ENCODE measurements at regions not wholly inside any gene's neighbourhood (a gene's known extent, or its start where the extent isn't known, plus 50 kb on each side); places are given as distances from the start of the nearest gene placed in this dataset.

- DNase-seq (ENCODE audit: low spot score, unreplicated experiment) = no peak
- no peaks in the 10 kb centered on the region for H3K9me3 Mint-ChIP-seq (ENCODE audit: low read depth)
- no peak overlapping the region for H3K27ac Mint-ChIP-seq
- H3K4me3 Mint-ChIP-seq (ENCODE audit: low read depth) = no peak overlapping the region
- H3K27me3 Mint-ChIP-seq = peaks cover 26% of the 10 kb centered on the region
- no peaks in the 10 kb centered on the region for H3K36me3 Mint-ChIP-seq (ENCODE audit: insufficient read depth)
- H3K4me1 Mint-ChIP-seq (ENCODE audit: low read depth) = no peaks in the 10 kb centered on the region
- TF ChIP-seq, protein P1, sequence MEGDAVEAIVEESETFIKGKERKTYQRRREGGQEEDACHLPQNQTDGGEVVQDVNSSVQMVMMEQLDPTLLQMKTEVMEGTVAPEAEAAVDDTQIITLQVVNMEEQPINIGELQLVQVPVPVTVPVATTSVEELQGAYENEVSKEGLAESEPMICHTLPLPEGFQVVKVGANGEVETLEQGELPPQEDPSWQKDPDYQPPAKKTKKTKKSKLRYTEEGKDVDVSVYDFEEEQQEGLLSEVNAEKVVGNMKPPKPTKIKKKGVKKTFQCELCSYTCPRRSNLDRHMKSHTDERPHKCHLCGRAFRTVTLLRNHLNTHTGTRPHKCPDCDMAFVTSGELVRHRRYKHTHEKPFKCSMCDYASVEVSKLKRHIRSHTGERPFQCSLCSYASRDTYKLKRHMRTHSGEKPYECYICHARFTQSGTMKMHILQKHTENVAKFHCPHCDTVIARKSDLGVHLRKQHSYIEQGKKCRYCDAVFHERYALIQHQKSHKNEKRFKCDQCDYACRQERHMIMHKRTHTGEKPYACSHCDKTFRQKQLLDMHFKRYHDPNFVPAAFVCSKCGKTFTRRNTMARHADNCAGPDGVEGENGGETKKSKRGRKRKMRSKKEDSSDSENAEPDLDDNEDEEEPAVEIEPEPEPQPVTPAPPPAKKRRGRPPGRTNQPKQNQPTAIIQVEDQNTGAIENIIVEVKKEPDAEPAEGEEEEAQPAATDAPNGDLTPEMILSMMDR (IDR thresholded peaks at IDR 0.05; ENCODE audit: unreplicated experiment) = no peak
Observed at GRCh38 chr7:35411331-35411730, 157.4 kb upstream of the TBX20 start.

GRCh38 chr7:35405461-35405860 is 151.6 kb upstream of the TBX20 start:
- Mint-ChIP-seq H3K36me3 (ENCODE audit: insufficient read depth) (no peaks in the 10 kb centered on the region), H3K4me3 (ENCODE audit: low read depth) (no peak overlapping the region), H3K27ac (no peak overlapping the region), H3K4me1 (ENCODE audit: low read depth) (no peaks in the 10 kb centered on the region), H3K9me3 (ENCODE audit: low read depth) (no peaks in the 10 kb centered on the region), H3K27me3 (peaks cover 28% of the 10 kb centered on the region)
- TF ChIP-seq, protein P1 (IDR thresholded peaks at IDR 0.05; ENCODE audit: unreplicated experiment) = no peak
- DNase-seq (ENCODE audit: low spot score, unreplicated experiment) = no peak

DNA sequence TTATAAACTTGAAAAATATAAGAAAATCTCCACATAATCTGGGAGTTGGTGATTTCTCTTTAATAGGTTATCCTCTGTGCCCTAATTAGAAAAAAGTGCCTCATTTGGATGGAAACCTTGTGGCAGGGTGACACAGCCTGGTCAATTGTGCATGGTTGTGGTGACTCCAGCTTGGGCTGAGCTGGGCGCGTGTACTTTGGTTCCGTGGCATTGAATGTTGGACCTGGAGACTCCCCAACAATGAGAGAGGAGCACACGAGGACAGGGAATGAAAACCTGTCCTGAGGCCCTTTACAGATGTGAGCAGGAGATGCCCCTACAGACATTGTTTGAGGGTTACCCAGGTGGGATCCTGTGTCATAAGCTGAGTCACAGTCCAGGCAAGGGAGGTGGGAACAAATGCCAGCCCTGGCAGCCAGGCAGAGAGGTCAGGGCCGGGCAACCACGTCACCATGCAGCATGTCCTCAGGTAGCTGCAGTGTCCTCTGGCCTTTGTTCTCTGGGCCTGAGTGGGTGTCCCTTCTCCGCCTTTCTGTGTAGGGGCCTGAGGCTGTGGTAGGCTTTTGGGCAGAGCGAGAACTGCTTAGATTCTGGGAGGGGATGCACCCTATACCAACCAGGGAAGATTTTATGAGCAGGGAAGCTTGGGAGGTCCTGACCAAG is 147.4 kb upstream of the TBX20 start:
- Mint-ChIP-seq H3K9me3 (ENCODE audit: low read depth) (no peaks in the 10 kb centered on the region), H3K27ac (no peak overlapping the region), H3K4me3 (ENCODE audit: low read depth) (no peak overlapping the region), H3K27me3 (peaks cover 36% of the 10 kb centered on the region), H3K4me1 (ENCODE audit: low read depth) (no peaks in the 10 kb centered on the region), H3K36me3 (ENCODE audit: insufficient read depth) (no peaks in the 10 kb centered on the region)
- TF ChIP-seq, protein P1 (IDR thresholded peaks at IDR 0.05; ENCODE audit: unreplicated experiment) = no peak
- no peak for DNase-seq (ENCODE audit: low spot score, unreplicated experiment)

GRCh38 chr7:35399840-35400239 is 145.9 kb upstream of the TBX20 start:
- Mint-ChIP-seq H3K27me3 (peaks cover 29% of the 10 kb centered on the region), H3K9me3 (ENCODE audit: low read depth) (no peaks in the 10 kb centered on the region), H3K4me3 (ENCODE audit: low read depth) (no peak overlapping the region), H3K27ac (no peak overlapping the region), H3K36me3 (ENCODE audit: insufficient read depth) (no peaks in the 10 kb centered on the region), H3K4me1 (ENCODE audit: low read depth) (no peaks in the 10 kb centered on the region)
- DNase-seq (ENCODE audit: low spot score, unreplicated experiment) = no peak
- TF ChIP-seq, protein P1 (IDR thresholded peaks at IDR 0.05; ENCODE audit: unreplicated experiment) = no peak

GRCh38 chr7:35399216-35399615 is 145.3 kb upstream of the TBX20 start:
- H3K4me1 Mint-ChIP-seq (ENCODE audit: low read depth) = no peaks in the 10 kb centered on the region
- peaks cover 29% of the 10 kb centered on the region for H3K27me3 Mint-ChIP-seq

More at GRCh38 chr7:35399216-35399615, 145.3 kb upstream of the TBX20 start:
- TF ChIP-seq, protein P1 (IDR thresholded peaks at IDR 0.05; ENCODE audit: unreplicated experiment) = no peak
- no peak for DNase-seq (ENCODE audit: low spot score, unreplicated experiment)
- H3K9me3 Mint-ChIP-seq (ENCODE audit: low read depth) = no peaks in the 10 kb centered on the region
- no peaks in the 10 kb centered on the region for H3K36me3 Mint-ChIP-seq (ENCODE audit: insufficient read depth)
- no peak overlapping the region for H3K4me3 Mint-ChIP-seq (ENCODE audit: low read depth)
- no peak overlapping the region for H3K27ac Mint-ChIP-seq

Data from progenitor cell of endocrine pancreas (in vitro differentiated cells).